Prostate gland (tissue), 2 donors: ENCODE measurements at regions not wholly inside any gene's neighbourhood (a gene's known extent, or its start where the extent isn't known, plus 50 kb on each side); places are given as distances from the start of the nearest gene placed in this dataset.

Experiments used
- DNase-seq: peaks from one replicate; pipeline ENCODE4 v3.0.0-alpha.2; 2019; ENCODE audit warnings: low spot score
- H3K27ac ChIP-seq, 2 donors: fragments of 200-600 bp; sonication (generic); 2 replicates each; pipeline ENCODE4 v1.5.1; 2017 to 2019
- H3K27me3 ChIP-seq: fragments of 200-600 bp; sonication (generic); replicated peaks from 2 replicates; pipeline ENCODE4 v1.5.1; 2019; ENCODE audit not compliant: insufficient read depth
- H3K36me3 ChIP-seq, 2 donors: fragments of 200-600 bp; sonication (generic); 1 replicate in 1 of 2; 2 replicates in 1 of 2; pipeline versions ENCODE4 v1.5.1 to v1.8.1; 2017 to 2019
- H3K4me1 ChIP-seq: fragments of 200-600 bp; sonication (generic); replicated peaks from 2 replicates; pipeline ENCODE4 v1.5.1; 2019
- H3K4me3 ChIP-seq, 2 donors: fragments of 200-600 bp; sonication (generic); 2 replicates each; pipeline ENCODE4 v1.5.1; 2017 to 2019
- H3K9me3 ChIP-seq: fragments of 200-600 bp; sonication (generic); 2 replicates; pipeline ENCODE4 v1.5.1; 2017
- POLR2A ChIP-seq: fragments of 450-650 bp; IDR thresholded peaks from one replicate; pipeline ENCODE4 v1.6.1; 2016; ENCODE audit warnings: antibody characterized with exemption, mild to moderate bottlenecking
- POLR2AphosphoS5 ChIP-seq: sonication (generic); formaldehyde crosslinking; IDR thresholded peaks from one replicate; pipeline ENCODE4 v1.6.1; 2017; ENCODE audit warnings: antibody characterized with exemption
- WGBS: methylation state at CpG from one replicate; pipeline ENCODE4 v1.1.5; 2018; 5-methylcytosine and 5-hydroxymethylcytosine counted together
- intact Hi-C: fragments of 100-400 bp; cut with DNase I; formaldehyde crosslinking; loops from one replicate; pipeline ENCODE4 v1.14.2; 2022
- TF ChIP-seq, protein P1 (sequence below), 4 experiments: fragments of 200-600 bp in 2 of 4; fragments of 450-650 bp in 2 of 4; sonication (generic) in 2 of 4; IDR thresholded peaks; 1 replicate in 3 of 4; 2 replicates in 1 of 4; pipeline ENCODE4 v1.5.1; 2016 to 2019; ENCODE audit warnings: antibody characterized with exemption in 4 of 4, mild to moderate bottlenecking in 2 of 4, moderate library complexity in 2 of 4

DNA sequence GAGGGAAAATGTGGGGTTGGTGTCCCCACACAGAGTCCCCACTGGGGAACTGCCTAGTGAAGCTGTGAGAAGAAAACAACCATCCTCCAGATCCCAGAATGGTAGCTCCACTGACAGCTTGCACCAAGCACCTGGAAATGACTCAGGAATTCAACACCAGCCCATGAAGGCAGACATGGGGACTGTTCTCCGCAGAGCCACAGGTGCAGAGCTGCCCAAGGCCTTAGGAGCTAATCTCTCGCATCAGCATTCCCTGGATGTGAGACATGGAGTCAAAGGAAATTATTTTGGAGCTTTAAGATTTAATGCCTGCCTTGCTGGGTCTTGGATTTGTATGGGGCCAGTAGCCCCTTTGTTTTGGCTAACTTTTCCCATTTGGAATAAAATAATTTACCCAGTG lies 367.9 kb downstream of the FAM133A start:
- 100% methylated on average over 2 of the region's 2 CpGs for WGBS
- TF ChIP-seq POLR2A = no peak
- TF ChIP-seq, protein P1, sequence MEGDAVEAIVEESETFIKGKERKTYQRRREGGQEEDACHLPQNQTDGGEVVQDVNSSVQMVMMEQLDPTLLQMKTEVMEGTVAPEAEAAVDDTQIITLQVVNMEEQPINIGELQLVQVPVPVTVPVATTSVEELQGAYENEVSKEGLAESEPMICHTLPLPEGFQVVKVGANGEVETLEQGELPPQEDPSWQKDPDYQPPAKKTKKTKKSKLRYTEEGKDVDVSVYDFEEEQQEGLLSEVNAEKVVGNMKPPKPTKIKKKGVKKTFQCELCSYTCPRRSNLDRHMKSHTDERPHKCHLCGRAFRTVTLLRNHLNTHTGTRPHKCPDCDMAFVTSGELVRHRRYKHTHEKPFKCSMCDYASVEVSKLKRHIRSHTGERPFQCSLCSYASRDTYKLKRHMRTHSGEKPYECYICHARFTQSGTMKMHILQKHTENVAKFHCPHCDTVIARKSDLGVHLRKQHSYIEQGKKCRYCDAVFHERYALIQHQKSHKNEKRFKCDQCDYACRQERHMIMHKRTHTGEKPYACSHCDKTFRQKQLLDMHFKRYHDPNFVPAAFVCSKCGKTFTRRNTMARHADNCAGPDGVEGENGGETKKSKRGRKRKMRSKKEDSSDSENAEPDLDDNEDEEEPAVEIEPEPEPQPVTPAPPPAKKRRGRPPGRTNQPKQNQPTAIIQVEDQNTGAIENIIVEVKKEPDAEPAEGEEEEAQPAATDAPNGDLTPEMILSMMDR (IDR thresholded peaks at IDR 0.05) = no peak
- no peak for TF ChIP-seq POLR2AphosphoS5
- Histone ChIP-seq H3K4me3 (no peak overlapping the region), H3K9me3 (no peaks in the 10 kb centered on the region), H3K36me3 (no peaks in the 10 kb centered on the region), H3K4me1 (no peaks in the 10 kb centered on the region), H3K27me3 (no peaks in the 10 kb centered on the region), H3K27ac (no peak overlapping the region)
- intact Hi-C loops = no loop called here
- DNase-seq = no peak

DNA sequence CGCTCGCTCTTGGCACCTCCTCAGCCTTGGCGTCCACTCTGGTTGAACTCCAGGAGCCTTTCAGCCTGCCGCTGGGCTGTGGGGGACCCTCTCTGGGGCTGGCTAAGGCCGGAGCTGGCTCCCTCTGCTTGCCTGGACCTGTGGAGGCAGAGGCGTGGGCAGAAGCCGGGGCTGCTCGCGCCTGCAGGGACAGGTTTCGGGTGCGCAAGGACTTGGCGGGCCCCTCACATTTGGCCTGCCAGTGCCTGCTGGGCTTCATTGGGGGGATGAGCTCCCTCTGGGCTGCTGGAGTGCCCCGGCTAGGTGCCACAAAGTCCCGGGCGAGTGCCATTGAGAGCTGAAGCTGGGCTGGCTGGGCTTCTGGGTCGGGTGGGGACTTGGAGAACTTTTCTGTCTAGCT lies 371.7 kb downstream of the FAM133A start:
- no peaks in the 10 kb centered on the region for H3K4me1 ChIP-seq
- TF ChIP-seq POLR2AphosphoS5 (no peak), POLR2A (no peak)
- TF ChIP-seq, protein P1 (IDR thresholded peaks at IDR 0.05) = no peak
- no peaks in the 10 kb centered on the region for H3K36me3 ChIP-seq
- H3K4me3 ChIP-seq = no peak overlapping the region
- no peak for DNase-seq
- no peaks in the 10 kb centered on the region for H3K27me3 ChIP-seq
- H3K9me3 ChIP-seq = no peaks in the 10 kb centered on the region
- H3K27ac ChIP-seq = no peak overlapping the region
- intact Hi-C loops = no loop called here
- WGBS = 74% methylated on average over 6 of the region's 16 CpGs

DNA sequence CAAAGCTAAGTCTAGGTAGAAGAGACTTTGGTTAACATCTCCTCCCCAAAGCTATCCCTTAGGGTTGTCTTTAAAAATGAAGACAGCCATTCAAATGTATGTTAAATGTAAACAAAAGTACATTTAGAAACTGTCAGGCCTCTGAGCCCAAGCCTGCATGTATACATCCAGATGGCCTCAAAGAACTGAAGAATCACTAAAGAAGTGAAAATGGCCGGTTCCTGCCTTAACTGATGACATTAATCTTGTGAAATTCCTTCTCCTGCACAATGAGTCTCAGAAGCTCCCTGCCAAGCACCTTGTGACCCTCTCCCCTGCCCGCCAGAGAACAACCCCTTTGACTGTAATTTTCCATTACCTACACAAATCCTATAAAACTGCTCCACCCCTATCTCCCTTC lies 377.9 kb downstream of the FAM133A start:
- Histone ChIP-seq H3K36me3 (no peaks in the 10 kb centered on the region), H3K9me3 (no peaks in the 10 kb centered on the region), H3K27ac (no peak overlapping the region), H3K4me1 (no peaks in the 10 kb centered on the region), H3K27me3 (no peaks in the 10 kb centered on the region), H3K4me3 (no peak overlapping the region)
- 39% methylated on average over 2 of the region's 2 CpGs for WGBS
- no peak for DNase-seq
- TF ChIP-seq POLR2AphosphoS5 (no peak), POLR2A (no peak)
- TF ChIP-seq, protein P1 (IDR thresholded peaks at IDR 0.05) = no peak
- intact Hi-C loops = no loop called here

DNA sequence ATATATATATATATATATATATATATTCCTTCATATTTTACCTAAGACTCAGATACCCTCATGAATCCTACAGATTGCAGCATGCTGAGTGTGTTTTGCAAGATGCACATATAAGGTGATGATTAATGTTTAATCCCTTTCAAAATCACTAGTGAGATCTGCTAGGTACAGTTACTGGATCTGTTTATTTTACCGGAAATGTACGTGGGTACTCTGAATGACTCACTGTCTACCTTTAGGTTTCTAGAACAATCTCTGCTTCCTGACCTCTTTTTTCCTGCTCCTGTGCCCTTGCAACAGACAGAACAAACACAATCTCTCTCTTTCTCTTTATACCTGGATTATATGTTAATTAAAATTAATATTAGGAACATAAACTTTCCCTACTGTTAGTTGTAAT lies 379.6 kb downstream of the FAM133A start:
- Histone ChIP-seq H3K27me3 (no peaks in the 10 kb centered on the region), H3K4me3 (no peak overlapping the region), H3K4me1 (no peaks in the 10 kb centered on the region), H3K27ac (no peak overlapping the region), H3K36me3 (no peaks in the 10 kb centered on the region), H3K9me3 (no peaks in the 10 kb centered on the region)
- TF ChIP-seq POLR2AphosphoS5 (no peak), POLR2A (no peak)
- TF ChIP-seq, protein P1 (IDR thresholded peaks at IDR 0.05) = no peak
- WGBS = 52% methylated on average over 2 of the region's 2 CpGs
- intact Hi-C loops = no loop called here
- DNase-seq = no peak

DNA sequence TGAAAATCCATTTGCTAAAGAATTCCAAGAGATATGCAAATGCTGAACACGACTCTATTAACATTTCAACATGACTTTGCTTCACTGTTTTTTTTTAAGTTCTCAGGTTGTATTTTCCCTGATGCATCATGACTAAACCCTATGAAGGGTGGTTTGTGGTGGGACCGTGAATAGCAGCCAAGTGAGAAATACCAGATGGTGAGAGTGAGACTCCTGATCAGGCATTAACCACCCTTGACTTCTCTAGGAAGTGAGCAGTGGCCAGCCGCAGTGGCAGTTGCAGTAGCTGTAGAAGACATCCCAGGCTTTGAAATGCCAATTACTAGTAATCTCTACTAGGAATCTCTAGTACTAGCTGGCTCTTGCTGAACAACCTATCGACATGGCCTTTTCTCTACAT lies 383.4 kb downstream of the FAM133A start:
- no peaks in the 10 kb centered on the region for H3K36me3 ChIP-seq
- DNase-seq = no peak
- intact Hi-C loops = no loop called here
- WGBS = 57% methylated on average over 4 of the region's 4 CpGs
- no peak overlapping the region for H3K4me3 ChIP-seq
- H3K27ac ChIP-seq = no peak overlapping the region
- no peaks in the 10 kb centered on the region for H3K9me3 ChIP-seq
- TF ChIP-seq, protein P1 (IDR thresholded peaks at IDR 0.05) = no peak
- TF ChIP-seq POLR2AphosphoS5 (no peak), POLR2A (no peak)
- H3K4me1 ChIP-seq = no peaks in the 10 kb centered on the region
- no peaks in the 10 kb centered on the region for H3K27me3 ChIP-seq
